Skin epidermis (tissue), 12 donors: ENCODE measurements at regions not wholly inside any gene's neighbourhood (a gene's known extent, or its start where the extent isn't known, plus 50 kb on each side); places are given as distances from the start of the nearest gene placed in this dataset.

Experiments used
- H3K27ac ChIP-seq, 21 experiments: fragments of 200-600 bp; sonication (generic) in 11 of 21; one replicate each; pipeline ENCODE4 v1.5.0; 2020; ENCODE audit warnings: mild to moderate bottlenecking in 3 of 21, inconsistent platforms in 2 of 21, moderate library complexity in 2 of 21
- H3K4me3 ChIP-seq, 7 experiments: fragments of 200-600 bp; sonication (generic) in 2 of 7; one replicate each; pipeline ENCODE4 v1.5.0; 2020; ENCODE audit warnings: inconsistent platforms in 2 of 7, mild to moderate bottlenecking in 2 of 7, moderate library complexity in 1 of 7

- Histone ChIP-seq H3K4me3 (no peak overlapping the region), H3K27ac (no peak overlapping the region)
Measured at GRCh38 chr2:71860381-71860926, 287.2 kb downstream of the CYP26B1 start.

GRCh38 chr2:71859211-71859847, 288.3 kb downstream of the CYP26B1 start:
- H3K4me3 ChIP-seq: no peak overlapping the region
- H3K27ac ChIP-seq: no peak overlapping the region

DNA sequence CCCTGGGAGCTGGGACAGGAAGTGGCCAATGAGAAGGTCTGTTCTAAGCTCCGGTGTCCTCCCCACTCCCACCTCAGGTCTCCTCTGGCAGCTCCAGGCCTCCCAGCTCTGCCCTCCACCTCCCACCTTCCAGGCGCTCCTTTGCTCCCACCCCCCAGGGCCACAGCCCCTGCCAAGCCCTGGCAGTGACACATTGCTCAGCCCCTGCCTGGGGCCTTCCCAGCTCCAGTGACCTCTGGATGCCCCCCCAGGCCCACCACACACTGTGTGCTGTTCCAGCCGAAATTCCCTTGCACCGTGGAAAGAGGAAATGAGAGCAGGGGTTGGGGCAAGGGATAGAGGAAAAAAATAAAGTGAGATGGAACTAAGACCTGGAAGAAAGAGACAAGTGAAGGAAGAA, 289.6 kb downstream of the CYP26B1 start:
- H3K27ac ChIP-seq: no peak overlapping the region

DNA sequence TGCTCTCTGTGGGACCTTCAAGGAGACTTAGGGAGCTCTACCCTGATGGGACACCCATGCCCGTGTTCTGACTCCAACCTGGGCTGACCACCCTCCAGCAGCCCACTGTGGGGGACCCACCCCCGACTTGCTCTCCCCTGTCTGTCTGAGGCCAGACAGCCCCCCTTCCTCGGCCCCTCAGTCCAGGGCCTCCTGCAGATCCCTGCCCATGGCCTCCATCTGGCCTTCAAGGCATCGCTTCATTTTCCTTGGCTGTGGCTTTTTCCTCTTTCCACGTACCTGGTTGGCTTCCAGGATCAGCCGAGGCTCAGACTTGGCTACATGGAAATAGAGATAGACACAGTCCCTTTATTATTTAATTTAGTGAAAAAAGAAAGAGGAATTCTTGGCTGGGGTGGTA, 290.0 kb downstream of the CYP26B1 start:
- Histone ChIP-seq H3K4me3 (no peak overlapping the region), H3K27ac (no peak overlapping the region)

More for the DNA sequence above, 289.6 kb downstream of the CYP26B1 start:
- no peak overlapping the region for H3K4me3 ChIP-seq

DNA sequence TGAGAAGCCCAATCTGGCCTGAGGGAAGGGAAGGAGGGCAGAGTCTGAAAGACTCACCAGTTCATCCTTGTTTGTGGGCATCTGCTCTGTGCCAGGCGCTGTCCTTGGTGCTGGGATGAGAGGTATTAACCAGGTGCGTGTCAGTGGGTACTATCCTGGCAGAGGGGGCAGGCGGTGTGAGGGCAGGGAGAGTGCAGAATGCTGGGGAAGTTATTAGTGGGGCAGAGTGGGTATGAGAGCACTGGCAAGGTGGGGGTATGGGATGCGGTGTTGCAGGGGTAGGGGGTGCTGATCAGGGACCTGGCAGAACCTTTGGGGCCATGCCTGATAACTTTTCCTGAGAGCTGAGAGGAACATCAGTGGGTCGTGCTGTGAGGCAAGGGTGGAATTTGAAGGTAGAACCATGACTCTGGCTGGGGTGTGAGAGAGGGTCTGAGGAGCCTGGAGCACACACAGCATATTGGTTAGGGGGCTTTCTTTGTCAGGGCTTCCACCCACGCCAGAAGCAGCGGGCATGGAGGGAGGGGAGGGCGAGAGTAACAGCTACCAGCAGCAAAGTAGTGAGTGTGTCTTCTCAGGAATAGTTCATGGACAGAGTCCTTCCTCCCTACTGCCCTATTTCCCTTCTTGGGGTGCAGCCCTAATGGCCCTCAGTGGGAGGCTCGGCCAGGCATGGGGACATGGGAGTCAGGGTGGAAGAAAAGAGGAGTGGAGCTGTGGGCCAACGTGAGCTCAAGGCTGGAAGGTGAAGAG, 290.7 kb downstream of the CYP26B1 start:
- H3K4me3 ChIP-seq: no peak overlapping the region
- no peak overlapping the region for H3K27ac ChIP-seq

DNA sequence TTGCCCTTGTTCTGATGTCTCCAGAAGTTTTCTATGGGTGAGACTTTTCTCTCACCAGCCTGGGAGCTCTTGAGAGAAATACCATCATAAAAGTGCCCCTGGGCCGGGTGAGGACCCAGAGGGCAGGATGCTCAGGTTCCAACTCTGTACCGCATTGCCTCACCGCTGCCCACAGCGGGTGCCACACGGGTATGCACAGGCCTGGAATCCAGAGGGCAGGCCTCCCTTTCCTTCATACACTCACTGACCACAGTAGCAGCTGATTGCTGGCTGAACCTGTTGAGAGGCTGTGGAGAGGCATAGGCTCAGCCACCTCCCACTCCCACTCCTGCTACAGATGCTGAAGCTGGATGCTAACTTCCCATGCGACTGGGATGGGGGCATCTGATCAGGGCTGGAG, 293.8 kb downstream of the CYP26B1 start:
- H3K27ac ChIP-seq: no peak overlapping the region
- no peak overlapping the region for H3K4me3 ChIP-seq

DNA sequence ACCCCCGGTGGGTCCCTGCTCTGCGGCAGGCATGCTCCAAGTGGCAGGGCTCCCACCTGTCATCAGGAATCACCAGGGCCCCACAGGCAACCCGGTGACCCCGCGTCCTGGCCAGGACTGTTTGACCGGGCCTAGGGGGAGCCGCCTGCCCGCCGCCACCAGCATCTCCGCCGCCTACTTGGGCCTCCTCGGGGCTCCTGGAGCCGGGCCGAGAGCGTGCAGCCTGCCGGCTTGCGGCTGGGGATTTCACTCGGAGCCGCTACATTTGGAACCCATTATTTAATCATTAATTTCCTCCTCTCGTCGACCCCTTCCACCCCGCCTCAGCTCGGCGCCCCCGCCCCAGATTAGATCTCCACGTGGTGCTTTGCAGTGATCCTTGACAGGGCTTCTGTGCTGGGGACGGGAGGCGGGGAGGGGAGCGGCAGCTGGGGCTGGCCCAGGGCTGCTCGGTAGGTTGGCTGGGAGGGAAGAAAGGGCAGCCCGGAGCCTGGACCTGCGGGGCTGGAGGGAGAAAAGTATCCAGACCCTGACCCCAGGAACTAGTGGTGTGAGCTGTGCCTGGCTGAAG, 295.4 kb downstream of the CYP26B1 start:
- no peak overlapping the region for H3K4me3 ChIP-seq
- H3K27ac ChIP-seq: peak overlapping the region in 7 of 21 experiments; percentile 18 to 55 (median 30)

- peak overlapping the region in 9 of 21 experiments; percentile 12 to 55 (median 24) for H3K27ac ChIP-seq
- no peak overlapping the region for H3K4me3 ChIP-seq
Measured at GRCh38 chr2:71851094-71851750, 296.4 kb downstream of the CYP26B1 start.

- H3K4me3 ChIP-seq: no peak overlapping the region
- H3K27ac ChIP-seq: peak overlapping the region in 6 of 21 experiments; percentile 11 to 55 (median 35)
Measured at GRCh38 chr2:71850306-71850801, 297.3 kb downstream of the CYP26B1 start.

GRCh38 chr2:71849607-71850305, 297.9 kb downstream of the CYP26B1 start:
- H3K4me3 ChIP-seq: no peak overlapping the region
- peak overlapping the region in 7 of 21 experiments; percentile 11 to 65 (median 35) for H3K27ac ChIP-seq

GRCh38 chr2:71849111-71849510, 298.6 kb downstream of the CYP26B1 start:
- H3K27ac ChIP-seq: peak overlapping the region in 6 of 21 experiments; percentile 5 to 47 (median 22)

DNA sequence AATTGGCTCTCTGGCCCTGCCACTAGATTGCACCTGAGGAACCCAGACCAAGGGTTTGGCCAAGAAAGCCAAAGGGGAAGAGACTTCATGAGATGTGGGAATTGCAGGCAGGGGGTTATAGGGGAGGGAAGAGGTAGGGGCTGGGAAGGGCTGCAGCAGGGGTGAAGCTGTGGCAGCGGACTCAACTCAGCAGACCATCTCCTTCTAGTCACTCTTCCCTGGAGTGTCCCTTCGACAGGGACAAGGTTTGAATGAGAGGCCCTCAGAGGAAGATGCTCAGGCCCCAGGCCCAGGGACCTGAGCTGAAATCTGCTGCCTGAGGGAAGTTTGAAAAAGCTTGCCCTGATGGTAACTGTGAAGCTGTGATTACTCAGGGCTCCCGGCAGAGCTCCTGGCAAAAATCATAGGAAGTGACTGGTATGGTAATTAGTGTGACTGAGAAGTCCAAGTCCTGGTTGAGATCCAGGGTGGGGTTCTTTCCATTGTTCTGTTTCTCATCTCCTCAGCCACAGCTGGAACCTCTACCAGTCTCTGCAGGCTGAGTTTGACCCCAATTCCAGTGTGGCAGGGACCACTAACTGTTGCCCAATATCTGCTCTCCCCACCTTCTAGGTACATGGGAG, 300.9 kb downstream of the CYP26B1 start:
- H3K4me3 ChIP-seq: no peak overlapping the region
- H3K27ac ChIP-seq: peak overlapping the region in 4 of 21 experiments; percentile 6 to 46 (median 28)

More at GRCh38 chr2:71849111-71849510, 298.6 kb downstream of the CYP26B1 start:
- H3K4me3 ChIP-seq: no peak overlapping the region

- H3K4me3 ChIP-seq: no peak overlapping the region
- peak overlapping the region in 3 of 21 experiments; percentile 6 to 32 (median 24) for H3K27ac ChIP-seq
Measured at GRCh38 chr2:71846072-71846471, 301.6 kb downstream of the CYP26B1 start.

- Histone ChIP-seq H3K27ac (no peak overlapping the region), H3K4me3 (no peak overlapping the region)
Measured at GRCh38 chr2:71844967-71845366, 302.7 kb downstream of the CYP26B1 start.

GRCh38 chr2:71843391-71843850, 304.2 kb downstream of the CYP26B1 start:
- no peak overlapping the region for H3K27ac ChIP-seq
- no peak overlapping the region for H3K4me3 ChIP-seq

GRCh38 chr2:71842744-71843143, 304.9 kb downstream of the CYP26B1 start:
- no peak overlapping the region for H3K27ac ChIP-seq
- H3K4me3 ChIP-seq: no peak overlapping the region

DNA sequence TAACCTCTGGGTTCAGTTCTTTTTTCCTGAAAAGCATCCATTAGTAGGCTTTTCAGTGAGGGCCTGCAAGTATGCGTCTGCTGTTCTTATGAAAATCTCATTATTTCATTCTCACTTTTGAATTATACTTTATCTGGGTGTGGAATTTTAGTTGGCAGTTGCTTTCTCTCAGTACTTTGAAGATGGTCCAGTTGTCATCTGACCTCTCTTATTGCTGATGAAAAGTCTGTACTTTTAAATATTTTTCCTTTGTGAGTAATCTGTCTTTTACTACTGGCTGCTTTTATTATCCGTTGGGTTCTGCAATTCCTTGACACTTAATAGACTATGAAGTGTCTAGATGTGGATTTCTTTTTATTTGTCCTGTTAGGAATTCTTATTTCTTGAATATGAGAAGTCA, 307.8 kb downstream of the CYP26B1 start:
- no peak overlapping the region for H3K4me3 ChIP-seq
- no peak overlapping the region for H3K27ac ChIP-seq

GRCh38 chr2:71834796-71835195, 312.9 kb downstream of the CYP26B1 start:
- Histone ChIP-seq H3K4me3 (no peak overlapping the region), H3K27ac (peak overlapping the region in 1 of 21 experiments; percentile 68)
